PFSK-1 (cell line): ENCODE measurements at regions not wholly inside any gene's neighbourhood (a gene's known extent, or its start where the extent isn't known, plus 50 kb on each side); places are given as distances from the start of the nearest gene placed in this dataset.

Experiments used
- POLR2AphosphoS5 ChIP-seq: IDR thresholded peaks from 2 replicates; pipeline ENCODE4 v1.6.1; 2012; ENCODE audit warnings: low read depth, mild to moderate bottlenecking, control low read depth, low read length, moderate library complexity
- SIN3A ChIP-seq: IDR thresholded peaks from 2 replicates; pipeline ENCODE4 v1.6.1; 2012; ENCODE audit warnings: mild to moderate bottlenecking, low read length, moderate library complexity, borderline replicate concordance; ENCODE audit not compliant: insufficient read depth

GRCh38 chrX:38887222-38887621 is 86.0 kb downstream of the MID1IP1 start:
- no peak for TF ChIP-seq POLR2AphosphoS5
- TF ChIP-seq SIN3A = no peak
